GM12878 (cell line): ENCODE measurements at regions not wholly inside any gene's neighbourhood (a gene's known extent, or its start where the extent isn't known, plus 50 kb on each side); places are given as distances from the start of the nearest gene placed in this dataset.

Experiments
- ATAC-seq: fragments of 200-7000 bp; cut with Tn5 transposase; 3 replicates; pipeline ENCODE4 v1.9.1; 2020; ENCODE audit warnings: mild to moderate bottlenecking, moderate library complexity
- BruUV-seq: library from RNA; stranded (reverse); fragments of 400-500 nt; replicated peaks from 2 replicates; lab custom pipeline; 2021; lab: Mats Ljungman, UMichigan
- CTCF ChIA-PET: fragments of 300-600 bp; sonication (Branson Sonifier 250); formaldehyde crosslinking; extraction: SDS; loops from one replicate; lab custom pipeline; 2021; ENCODE audit warnings: inconsistent platforms; lab: Yijun Ruan, JAX
- POLR2A ChIA-PET: fragments of 350-600 bp; formaldehyde crosslinking; extraction: SDS; loops from one replicate; lab custom pipeline; 2021; ENCODE audit warnings: inconsistent platforms; lab: Charles Lee
- RAD21 ChIA-PET: fragments of 300-600 bp; sonication (Branson Sonifier 250); formaldehyde crosslinking; loops from one replicate; lab custom pipeline; 2023; ENCODE audit warnings: antibody characterized with exemption; ENCODE audit not compliant: unreplicated experiment; lab: Charles Lee
- SMC1A ChIA-PET: fragments of 300-600 bp; sonication (Branson Sonifier 250); formaldehyde crosslinking; loops from one replicate; lab custom pipeline; 2023; ENCODE audit not compliant: unreplicated experiment, uncharacterized antibody; lab: Charles Lee
- DNase-seq: peaks from one replicate; pipeline ENCODE4 v3.0.0-alpha.2; 2011; ENCODE audit warnings: low read depth, low spot score
- FAIRE-seq: peaks from 3 replicates; lab custom pipeline; 2011; peaks lifted over from hg19 to GRCh38; lab: Jason Lieb, UNC
- H2AFZ ChIP-seq: 2 replicates; pipeline ENCODE4 v1.6.0; 2011; ENCODE audit warnings: low read depth, low read length, control low read depth; ENCODE audit not compliant: control insufficient read depth
- H3K27ac ChIP-seq: 2 replicates; pipeline ENCODE4 v1.5.1; 2011; ENCODE audit warnings: control low read depth; ENCODE audit not compliant: control insufficient read depth, insufficient read depth
- H3K27me3 ChIP-seq, 2 experiments: replicated peaks in 1 of 2; 2 replicates each; pipeline versions ENCODE4 v1.6.0 to v1.6.1; 2011; ENCODE audit warnings: low read length in 1 of 2; ENCODE audit not compliant: control insufficient read depth in 2 of 2, insufficient read depth in 2 of 2
- H3K36me3 ChIP-seq, 2 experiments: 2 replicates each; pipeline ENCODE4 v1.5.1; 2011; ENCODE audit warnings: low read length in 1 of 2; ENCODE audit not compliant: control insufficient read depth in 2 of 2, insufficient read depth in 2 of 2
- H3K4me1 ChIP-seq: 2 replicates; pipeline ENCODE4 v1.6.1; 2011; ENCODE audit warnings: mild to moderate bottlenecking, low read length, moderate library complexity, mixed read lengths; ENCODE audit not compliant: control insufficient read depth, insufficient read depth
- H3K4me2 ChIP-seq: 2 replicates; pipeline ENCODE4 v1.6.0; 2011; ENCODE audit warnings: control low read depth; ENCODE audit not compliant: control insufficient read depth, insufficient read depth
- H3K4me3 ChIP-seq: fragments of 200-600 bp; sonication (generic); 2 replicates; pipeline ENCODE4 v1.5.1; 2016
- H3K79me2 ChIP-seq: 2 replicates; pipeline ENCODE4 v1.6.0; 2011; ENCODE audit warnings: low read length; ENCODE audit not compliant: control insufficient read depth, insufficient read depth
- H3K9ac ChIP-seq: 2 replicates; pipeline ENCODE4 v1.8.0; 2011; ENCODE audit warnings: low read length, control low read depth, mixed read lengths; ENCODE audit not compliant: control insufficient read depth, insufficient read depth
- H3K9me3 ChIP-seq: replicated peaks from 3 replicates; pipeline ENCODE4 v1.5.1; 2011; ENCODE audit warnings: mild to moderate bottlenecking, low read length; ENCODE audit not compliant: control insufficient read depth, insufficient read depth
- H4K20me1 ChIP-seq: 2 replicates; pipeline ENCODE4 v1.6.0; 2011; ENCODE audit not compliant: control insufficient read depth, insufficient read depth
- BACH1 ChIP-seq: fragments of 450-650 bp; IDR thresholded peaks from 2 replicates; pipeline ENCODE4 v1.6.1; 2017; ENCODE audit warnings: mild to moderate bottlenecking, borderline replicate concordance
- CBX5 ChIP-seq: sonication (generic); IDR thresholded peaks from 2 replicates; pipeline ENCODE4 v1.6.1; 2016; ENCODE audit warnings: low read depth, moderate library complexity, mild to moderate bottlenecking, inconsistent platforms
- EGR1 ChIP-seq, 2 experiments: IDR thresholded peaks; 1 replicate in 1 of 2; 2 replicates in 1 of 2; pipeline ENCODE4 v1.6.1; 2011 to 2012; ENCODE audit warnings: low read depth in 2 of 2, low read length in 2 of 2, borderline replicate concordance in 1 of 2, mild to moderate bottlenecking in 1 of 2, moderate library complexity in 1 of 2
- ESRRA ChIP-seq: IDR thresholded peaks from 2 replicates; pipeline ENCODE4 v1.6.1; 2012; ENCODE audit warnings: mild to moderate bottlenecking, low read length, improper control_type of control experiment
- HCFC1 ChIP-seq: fragments of 150-350 bp; IDR thresholded peaks from 2 replicates; pipeline ENCODE4 v1.6.1; 2014; ENCODE audit warnings: low read length
- KLF5 ChIP-seq: fragments of 450-650 bp; IDR thresholded peaks from 2 replicates; pipeline ENCODE4 v1.6.1; 2014; ENCODE audit warnings: mild to moderate bottlenecking; ENCODE audit not compliant: partially characterized antibody
- MLLT1 ChIP-seq: fragments of 450-650 bp; IDR thresholded peaks from 2 replicates; pipeline ENCODE4 v1.6.1; 2016; ENCODE audit warnings: mild to moderate bottlenecking
- MTA3 ChIP-seq: IDR thresholded peaks from 2 replicates; pipeline ENCODE4 v1.6.1; 2012; ENCODE audit warnings: low read length, inconsistent platforms, borderline replicate concordance
- POU2F2 ChIP-seq: IDR thresholded peaks from 3 replicates; pipeline ENCODE4 v1.6.1; 2011; ENCODE audit warnings: low read depth, mild to moderate bottlenecking, low read length, borderline replicate concordance
- RELA ChIP-seq: fragments of 450-650 bp; IDR thresholded peaks from 2 replicates; pipeline ENCODE4 v1.8.0; 2014; ENCODE audit warnings: borderline replicate concordance; ENCODE audit not compliant: partially characterized antibody
- SIN3A ChIP-seq: IDR thresholded peaks from 2 replicates; pipeline ENCODE4 v1.6.1; 2012; ENCODE audit warnings: low read depth, low read length, improper control_type of control experiment
- SMC3 ChIP-seq: IDR thresholded peaks from 2 replicates; pipeline ENCODE4 v1.6.1; 2011; ENCODE audit warnings: low read length, improper control_type of control experiment, borderline replicate concordance
- SP1 ChIP-seq: IDR thresholded peaks from one replicate; pipeline ENCODE4 v1.6.1; 2011; ENCODE audit warnings: low read depth, low read length
- SPI1 ChIP-seq: IDR thresholded peaks from 2 replicates; pipeline ENCODE4 v1.6.1; 2011; ENCODE audit warnings: low read depth, mild to moderate bottlenecking, low read length, moderate library complexity, borderline replicate concordance; ENCODE audit not compliant: insufficient read depth
- STAT3 ChIP-seq: IDR thresholded peaks from 2 replicates; pipeline ENCODE4 v1.6.1; 2011; ENCODE audit warnings: low read depth, low read length, improper control_type of control experiment
- TARDBP ChIP-seq: IDR thresholded peaks from 2 replicates; pipeline ENCODE4 v1.6.1; 2016; ENCODE audit warnings: borderline replicate concordance
- TCF3 ChIP-seq: IDR thresholded peaks from 2 replicates; pipeline ENCODE4 v1.6.1; 2012; ENCODE audit warnings: low read depth, mild to moderate bottlenecking, low read length, borderline replicate concordance; ENCODE audit not compliant: insufficient read depth
- TCF7 ChIP-seq: IDR thresholded peaks from 2 replicates; pipeline ENCODE4 v1.6.1; 2014; ENCODE audit warnings: antibody characterized with exemption, borderline replicate concordance
- ZBTB33 ChIP-seq: fragments of 450-650 bp; IDR thresholded peaks from 2 replicates; pipeline ENCODE4 v1.6.1; 2017; ENCODE audit warnings: mild to moderate bottlenecking
- in situ Hi-C: fragments of 300-500 bp; cut with MboI; formaldehyde crosslinking; loops from 9 replicates; pipeline ENCODE4 v1.14.3; 2018; ENCODE audit warnings: mixed read lengths
- intact Hi-C: fragments of 100-400 bp; cut with micrococcal nuclease; formaldehyde crosslinking; loops from one replicate; pipeline ENCODE4 v1.14.2; 2022; ENCODE audit not compliant: unreplicated experiment

GRCh38 chr18:71018816-71019215 lies 730.0 kb downstream of the SOCS6 start:
- FAIRE-seq: no peak

More at GRCh38 chr18:71018816-71019215, 730.0 kb downstream of the SOCS6 start:
- DNase-seq: no peak
- no peaks in the 10 kb centered on the region for H3K27me3 ChIP-seq
- no peak for ATAC-seq
- BruUV-seq: no TSS peak
- no peak overlapping the region for H3K4me3 ChIP-seq
- SMC1A ChIA-PET: interaction anchor here (1.0 kb wide), 1 partner anchor 14 kb away, joined by 4 read pairs; no protein-coding TSS in a partner anchor
- no peaks in the 10 kb centered on the region for H3K79me2 ChIP-seq
- in situ Hi-C loops (no loop called here), intact Hi-C loops (no loop called here)
- TF ChIP-seq SIN3A (no peak), TCF3 (no peak), TARDBP (no peak), SP1 (no peak), ZBTB33 (no peak), CBX5 (no peak), MTA3 (no peak), SMC3 (no peak), POU2F2 (no peak), STAT3 (no peak), BACH1 (no peak), ESRRA (no peak), SPI1 (no peak), MLLT1 (no peak), TCF7 (no peak), RELA (no peak), KLF5 (no peak), HCFC1 (no peak), EGR1 (IDR thresholded peaks at IDR 0.05; ENCODE audit: borderline replicate concordance in 1 of 2, low read depth in 2 of 2, low read length in 2 of 2) (no peak)
- no peak overlapping the region for H2AFZ ChIP-seq
- CTCF ChIA-PET: interaction anchor here (0.8 kb wide), 1 partner anchor 61 kb away, joined by 3 read pairs; no protein-coding TSS in a partner anchor
- H3K36me3 ChIP-seq: no peaks in the 10 kb centered on the region
- RAD21 ChIA-PET: no interaction called here
- no peak overlapping the region for H3K9ac ChIP-seq
- POLR2A ChIA-PET: no interaction called here
- no peak overlapping the region for H3K27ac ChIP-seq
- H3K4me2 ChIP-seq: no peak overlapping the region
- H3K9me3 ChIP-seq: no peaks in the 10 kb centered on the region
- H3K4me1 ChIP-seq: no peaks in the 10 kb centered on the region
- H4K20me1 ChIP-seq: no peaks in the 10 kb centered on the region
